ENCODE measurements at regions not wholly inside any gene's neighbourhood (a gene's known extent, or its start where the extent isn't known, plus 50 kb on each side); places are given as distances from the start of the nearest gene placed in this dataset.

DNA sequence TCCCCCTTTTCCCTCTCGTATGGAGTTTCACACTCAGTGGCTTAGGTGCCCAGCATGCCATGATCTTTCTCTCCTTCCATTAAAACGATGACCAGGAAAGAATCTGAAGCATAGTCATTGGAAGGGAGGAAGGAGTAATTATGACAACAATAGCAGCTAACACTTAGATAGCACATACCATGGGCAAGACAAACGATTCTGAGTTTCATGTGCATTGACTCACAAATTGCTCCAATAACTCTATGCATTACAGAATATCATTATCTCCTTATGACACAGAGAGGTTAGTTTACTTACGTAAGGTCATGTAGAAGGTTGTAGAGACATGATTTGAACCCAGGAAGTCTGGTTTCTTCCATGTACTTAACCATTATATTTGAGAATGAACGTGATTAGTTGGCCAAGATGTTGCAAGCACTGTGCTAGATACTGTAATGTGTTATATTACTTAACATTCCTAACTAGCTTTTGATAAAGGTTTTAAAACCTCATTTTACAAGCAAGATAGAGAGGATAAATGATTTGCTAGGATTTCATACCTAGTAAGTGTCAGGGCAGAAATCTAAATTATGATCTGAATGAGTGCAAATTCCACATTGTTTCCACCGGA lies 162.4 kb downstream of the CAND1 start:
- TF ChIP-seq CTCF (IDR thresholded peaks at IDR 0.05; ENCODE audit: insufficient read depth, low read depth, low read length, missing control alignments): no peak
- no peak for DNase-seq (ENCODE audit: low read depth)
- H3K4me3 ChIP-seq (ENCODE audit: low read depth, low read length): no peak overlapping the region

GRCh38 chr12:67433385-67434175 lies 164.4 kb downstream of the CAND1 start:
- H3K4me3 ChIP-seq (ENCODE audit: low read depth, low read length): no peak overlapping the region
- DNase-seq (ENCODE audit: low read depth): peak; percentile 67
- TF ChIP-seq CTCF (IDR thresholded peaks at IDR 0.05; ENCODE audit: insufficient read depth, low read depth, low read length, missing control alignments): no peak

GRCh38 chr12:67434671-67435370 lies 165.7 kb downstream of the CAND1 start:
- no peak for DNase-seq (ENCODE audit: low read depth)
- no peak for TF ChIP-seq CTCF (IDR thresholded peaks at IDR 0.05; ENCODE audit: insufficient read depth, low read depth, low read length, missing control alignments)
- H3K4me3 ChIP-seq (ENCODE audit: low read depth, low read length): no peak overlapping the region

GRCh38 chr12:67436230-67436629 lies 167.1 kb downstream of the CAND1 start:
- DNase-seq (ENCODE audit: low read depth): no peak
- no peak overlapping the region for H3K4me3 ChIP-seq (ENCODE audit: low read depth, low read length)
- no peak for TF ChIP-seq CTCF (IDR thresholded peaks at IDR 0.05; ENCODE audit: insufficient read depth, low read depth, low read length, missing control alignments)

- no peak for DNase-seq (ENCODE audit: low read depth)
- TF ChIP-seq CTCF (IDR thresholded peaks at IDR 0.05; ENCODE audit: insufficient read depth, low read depth, low read length, missing control alignments): no peak
These were observed 167.9 kb downstream of the CAND1 start for GRCh38 chr12:67437011-67437410.

DNA sequence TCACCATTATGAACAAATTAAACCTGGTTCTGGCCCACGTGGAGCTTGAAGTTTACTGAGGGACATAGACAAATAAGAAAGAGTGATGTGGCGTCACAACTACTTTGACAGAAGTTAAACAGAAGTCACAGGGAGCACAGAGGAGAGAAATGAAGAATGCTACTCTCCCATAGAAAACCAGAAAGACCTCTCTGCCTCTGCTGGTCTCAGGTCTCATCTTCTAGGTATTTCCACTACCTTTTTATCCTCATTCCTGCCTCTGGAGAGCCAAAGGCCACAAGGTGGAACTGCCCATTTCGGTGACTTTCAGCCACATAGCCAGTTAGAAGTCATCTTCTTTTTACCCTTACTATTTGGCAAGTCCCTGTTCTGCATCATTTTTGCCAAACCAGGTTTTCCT lies 170.5 kb downstream of the CAND1 start:
- DNase-seq (ENCODE audit: low read depth): no peak
- TF ChIP-seq CTCF (IDR thresholded peaks at IDR 0.05; ENCODE audit: insufficient read depth, low read depth, low read length, missing control alignments): no peak

More at GRCh38 chr12:67437011-67437410, 167.9 kb downstream of the CAND1 start:
- H3K4me3 ChIP-seq (ENCODE audit: low read depth, low read length): no peak overlapping the region

More for the DNA sequence above, 170.5 kb downstream of the CAND1 start:
- no peak overlapping the region for H3K4me3 ChIP-seq (ENCODE audit: low read depth, low read length)
